Stimulated activated effector memory CD8-positive, alpha-beta T cell treated with anti-CD3 and anti-CD28 coated beads, Interleukin-12 subunit alpha, Interleukin-12 subunit beta, amount 100 ng/mL, for 72 hours (primary cell): ENCODE measurements at regions not wholly inside any gene's neighbourhood (a gene's known extent, or its start where the extent isn't known, plus 50 kb on each side); places are given as distances from the start of the nearest gene placed in this dataset.

Source experiments
- ATAC-seq: fragments of 150-1000 bp; cut with Tn5 transposase; 2 replicates; pipeline ENCODE4 v1.10.0; 2021
- DNase-seq, 2 donors: peaks; one replicate each; pipeline ENCODE4 v3.0.0; 2021 to 2022; ENCODE audit warnings: low spot score in 2 of 2
- H3K27ac Mint-ChIP-seq: one replicate; pipeline ENCODE4 v1.8.0; 2022; ENCODE audit warnings: mild to moderate bottlenecking, mixed read lengths
- H3K36me3 Mint-ChIP-seq: one replicate; pipeline ENCODE4 v1.8.0; 2022; ENCODE audit warnings: mild to moderate bottlenecking, mixed read lengths
- H3K4me1 Mint-ChIP-seq: one replicate; pipeline ENCODE4 v1.8.0; 2022; ENCODE audit warnings: mixed read lengths
- H3K4me3 Mint-ChIP-seq: one replicate; pipeline ENCODE4 v1.8.0; 2022; ENCODE audit warnings: mild to moderate bottlenecking, mixed read lengths
- H3K9me3 Mint-ChIP-seq: one replicate; pipeline ENCODE4 v1.8.0; 2022; ENCODE audit warnings: mixed read lengths

- peaks cover 25% of the 10 kb centered on the region for H3K9me3 Mint-ChIP-seq
- no peaks in the 10 kb centered on the region for H3K4me1 Mint-ChIP-seq
- H3K27ac Mint-ChIP-seq: no peak overlapping the region
- H3K4me3 Mint-ChIP-seq: no peak overlapping the region
- DNase-seq (no peak), ATAC-seq (no peak)
- no peaks in the 10 kb centered on the region for H3K36me3 Mint-ChIP-seq
These were observed 411.0 kb downstream of the LRIG3 start for GRCh38 chr12:58509116-58509885.

- Mint-ChIP-seq H3K9me3 (peaks cover 27% of the 10 kb centered on the region), H3K36me3 (no peaks in the 10 kb centered on the region), H3K4me3 (no peak overlapping the region), H3K27ac (no peak overlapping the region), H3K4me1 (no peaks in the 10 kb centered on the region)
- DNase-seq (no peak), ATAC-seq (no peak)
These were observed 406.9 kb downstream of the LRIG3 start for GRCh38 chr12:58513301-58513834.

- Mint-ChIP-seq H3K4me3 (no peak overlapping the region), H3K27ac (no peak overlapping the region), H3K9me3 (peaks cover 32% of the 10 kb centered on the region), H3K4me1 (no peaks in the 10 kb centered on the region), H3K36me3 (no peaks in the 10 kb centered on the region)
- no peak for ATAC-seq
- DNase-seq: no peak
These were observed 406.5 kb downstream of the LRIG3 start for GRCh38 chr12:58513852-58514251.

- DNase-seq (no peak), ATAC-seq (no peak)
- no peaks in the 10 kb centered on the region for H3K4me1 Mint-ChIP-seq
- H3K4me3 Mint-ChIP-seq: no peak overlapping the region
- H3K27ac Mint-ChIP-seq: no peak overlapping the region
- H3K36me3 Mint-ChIP-seq: no peaks in the 10 kb centered on the region
- H3K9me3 Mint-ChIP-seq: peaks cover 31% of the 10 kb centered on the region
These were observed 400.5 kb downstream of the LRIG3 start for GRCh38 chr12:58519839-58520238.

- Mint-ChIP-seq H3K9me3 (peaks cover 33% of the 10 kb centered on the region), H3K4me3 (no peak overlapping the region), H3K27ac (no peak overlapping the region), H3K4me1 (no peaks in the 10 kb centered on the region), H3K36me3 (no peaks in the 10 kb centered on the region)
- no peak for ATAC-seq
- DNase-seq: no peak
These were observed 399.2 kb downstream of the LRIG3 start for GRCh38 chr12:58521152-58521551.

GRCh38 chr12:58521796-58522195, 398.5 kb downstream of the LRIG3 start:
- H3K36me3 Mint-ChIP-seq: no peaks in the 10 kb centered on the region

GRCh38 chr12:58523360-58523759, 396.9 kb downstream of the LRIG3 start:
- no peaks in the 10 kb centered on the region for H3K36me3 Mint-ChIP-seq

More at GRCh38 chr12:58521796-58522195, 398.5 kb downstream of the LRIG3 start:
- ATAC-seq (no peak), DNase-seq (no peak)
- no peak overlapping the region for H3K27ac Mint-ChIP-seq
- H3K4me3 Mint-ChIP-seq: no peak overlapping the region
- H3K9me3 Mint-ChIP-seq: peaks cover 28% of the 10 kb centered on the region
- no peaks in the 10 kb centered on the region for H3K4me1 Mint-ChIP-seq

GRCh38 chr12:58528271-58528670, 392.0 kb downstream of the LRIG3 start:
- H3K36me3 Mint-ChIP-seq: no peaks in the 10 kb centered on the region
- no peak overlapping the region for H3K4me3 Mint-ChIP-seq
- H3K9me3 Mint-ChIP-seq: peaks cover 12% of the 10 kb centered on the region
- ATAC-seq: no peak
- no peak for DNase-seq
- H3K4me1 Mint-ChIP-seq: no peaks in the 10 kb centered on the region
- no peak overlapping the region for H3K27ac Mint-ChIP-seq

More at GRCh38 chr12:58523360-58523759, 396.9 kb downstream of the LRIG3 start:
- ATAC-seq (no peak), DNase-seq (no peak)
- Mint-ChIP-seq H3K4me1 (no peaks in the 10 kb centered on the region), H3K27ac (no peak overlapping the region), H3K9me3 (peaks cover 17% of the 10 kb centered on the region), H3K4me3 (no peak overlapping the region)

GRCh38 chr12:58529114-58529665, 391.1 kb downstream of the LRIG3 start:
- H3K4me1 Mint-ChIP-seq: no peaks in the 10 kb centered on the region
- H3K27ac Mint-ChIP-seq: no peak overlapping the region
- H3K4me3 Mint-ChIP-seq: no peak overlapping the region
- no peak for ATAC-seq
- peaks cover 10% of the 10 kb centered on the region for H3K9me3 Mint-ChIP-seq
- DNase-seq: no peak
- no peaks in the 10 kb centered on the region for H3K36me3 Mint-ChIP-seq

GRCh38 chr12:58529897-58530741, 390.2 kb downstream of the LRIG3 start:
- ATAC-seq: no peak
- H3K27ac Mint-ChIP-seq: no peak overlapping the region

GRCh38 chr12:58530742-58531062, 389.6 kb downstream of the LRIG3 start:
- Mint-ChIP-seq H3K9me3 (peaks cover 7% of the 10 kb centered on the region), H3K4me3 (no peak overlapping the region), H3K27ac (no peak overlapping the region), H3K36me3 (no peaks in the 10 kb centered on the region), H3K4me1 (no peaks in the 10 kb centered on the region)
- ATAC-seq: no peak
- no peak for DNase-seq

More at GRCh38 chr12:58529897-58530741, 390.2 kb downstream of the LRIG3 start:
- DNase-seq: no peak
- H3K36me3 Mint-ChIP-seq: no peaks in the 10 kb centered on the region
- no peak overlapping the region for H3K4me3 Mint-ChIP-seq
- H3K4me1 Mint-ChIP-seq: no peaks in the 10 kb centered on the region
- H3K9me3 Mint-ChIP-seq: peaks cover 7% of the 10 kb centered on the region

GRCh38 chr12:58532855-58533608, 387.3 kb downstream of the LRIG3 start:
- no peak overlapping the region for H3K27ac Mint-ChIP-seq
- no peaks in the 10 kb centered on the region for H3K4me1 Mint-ChIP-seq
- H3K4me3 Mint-ChIP-seq: no peak overlapping the region
- DNase-seq: no peak
- ATAC-seq: no peak
- peaks cover 5% of the 10 kb centered on the region for H3K9me3 Mint-ChIP-seq
- no peaks in the 10 kb centered on the region for H3K36me3 Mint-ChIP-seq

- no peaks in the 10 kb centered on the region for H3K4me1 Mint-ChIP-seq
- DNase-seq (no peak), ATAC-seq (no peak)
- no peaks in the 10 kb centered on the region for H3K36me3 Mint-ChIP-seq
- H3K9me3 Mint-ChIP-seq: peaks cover 5% of the 10 kb centered on the region
- no peak overlapping the region for H3K4me3 Mint-ChIP-seq
- no peak overlapping the region for H3K27ac Mint-ChIP-seq
These were observed 386.7 kb downstream of the LRIG3 start for GRCh38 chr12:58533652-58534051.

GRCh38 chr12:58537278-58537677, 383.0 kb downstream of the LRIG3 start:
- peaks cover 5% of the 10 kb centered on the region for H3K9me3 Mint-ChIP-seq
- no peaks in the 10 kb centered on the region for H3K36me3 Mint-ChIP-seq
- H3K4me3 Mint-ChIP-seq: no peak overlapping the region
- DNase-seq (no peak), ATAC-seq (no peak)
- no peak overlapping the region for H3K27ac Mint-ChIP-seq
- H3K4me1 Mint-ChIP-seq: no peaks in the 10 kb centered on the region

GRCh38 chr12:58539295-58539694, 381.0 kb downstream of the LRIG3 start:
- H3K4me3 Mint-ChIP-seq: no peak overlapping the region
- no peak for DNase-seq
- no peaks in the 10 kb centered on the region for H3K4me1 Mint-ChIP-seq
- H3K27ac Mint-ChIP-seq: no peak overlapping the region
- H3K36me3 Mint-ChIP-seq: no peaks in the 10 kb centered on the region
- ATAC-seq: no peak
- no peaks in the 10 kb centered on the region for H3K9me3 Mint-ChIP-seq
